ENCODE measurements at regions not wholly inside any gene's neighbourhood (a gene's known extent, or its start where the extent isn't known, plus 50 kb on each side); places are given as distances from the start of the nearest gene placed in this dataset.

DNA sequence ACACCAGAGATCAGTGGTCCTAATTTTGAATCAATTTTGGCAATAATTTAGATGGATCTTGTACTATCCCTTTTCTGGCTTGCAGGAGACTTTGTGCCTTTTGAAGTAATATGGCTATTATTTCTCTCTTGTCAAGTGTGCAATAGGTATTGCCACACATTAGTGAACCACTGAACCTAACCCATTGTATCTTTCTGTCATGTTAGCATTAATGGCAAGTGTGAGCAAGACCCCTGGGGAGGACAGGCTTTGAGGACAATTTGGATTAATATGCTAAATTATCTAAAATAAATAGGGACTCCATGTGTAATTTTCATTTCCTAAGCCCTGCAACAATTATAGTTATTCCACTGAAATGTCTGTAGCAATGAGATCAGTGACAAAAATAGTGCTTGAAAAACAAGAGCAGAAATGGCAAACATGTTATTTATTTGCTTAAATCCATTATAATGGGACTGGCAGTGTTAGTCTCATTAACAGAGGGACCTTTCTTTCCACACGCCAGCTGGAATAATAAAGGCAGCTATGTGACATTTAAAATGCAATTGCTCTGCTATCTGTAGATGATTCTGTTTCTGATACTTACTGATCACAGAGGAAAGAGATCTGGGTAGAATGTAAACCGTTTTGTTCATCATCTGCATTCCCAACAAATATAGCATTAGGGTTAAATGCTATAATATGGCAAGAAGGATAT lies 753.3 kb upstream of the ZNF608 start:
- Histone ChIP-seq H3K9me3 (ENCODE audit: control insufficient read depth in 4 of 4, low read length in 3 of 4) (no peaks in the 10 kb centered on the region), H3K36me3 (ENCODE audit: control insufficient read depth in 4 of 4, insufficient read depth in 3 of 4, low read depth in 1 of 4, low read length in 3 of 4) (no peaks in the 10 kb centered on the region), H3K4me3 (ENCODE audit: low read depth in 1 of 3, low read length in 3 of 3) (no peak overlapping the region), H3K27me3 (ENCODE audit: control insufficient read depth in 4 of 4, insufficient read depth in 4 of 4, low read length in 3 of 4) (no peaks in the 10 kb centered on the region), H3K4me1 (ENCODE audit: control insufficient read depth in 4 of 4, insufficient read depth in 4 of 4, low read length in 3 of 4) (no peaks in the 10 kb centered on the region), H3K9ac (ENCODE audit: low read depth in 1 of 2, low read length in 2 of 2) (no peak overlapping the region), H3K27ac (ENCODE audit: low read depth in 1 of 2, low read length in 2 of 2) (no peak overlapping the region)
- TF ChIP-seq, protein P1, sequence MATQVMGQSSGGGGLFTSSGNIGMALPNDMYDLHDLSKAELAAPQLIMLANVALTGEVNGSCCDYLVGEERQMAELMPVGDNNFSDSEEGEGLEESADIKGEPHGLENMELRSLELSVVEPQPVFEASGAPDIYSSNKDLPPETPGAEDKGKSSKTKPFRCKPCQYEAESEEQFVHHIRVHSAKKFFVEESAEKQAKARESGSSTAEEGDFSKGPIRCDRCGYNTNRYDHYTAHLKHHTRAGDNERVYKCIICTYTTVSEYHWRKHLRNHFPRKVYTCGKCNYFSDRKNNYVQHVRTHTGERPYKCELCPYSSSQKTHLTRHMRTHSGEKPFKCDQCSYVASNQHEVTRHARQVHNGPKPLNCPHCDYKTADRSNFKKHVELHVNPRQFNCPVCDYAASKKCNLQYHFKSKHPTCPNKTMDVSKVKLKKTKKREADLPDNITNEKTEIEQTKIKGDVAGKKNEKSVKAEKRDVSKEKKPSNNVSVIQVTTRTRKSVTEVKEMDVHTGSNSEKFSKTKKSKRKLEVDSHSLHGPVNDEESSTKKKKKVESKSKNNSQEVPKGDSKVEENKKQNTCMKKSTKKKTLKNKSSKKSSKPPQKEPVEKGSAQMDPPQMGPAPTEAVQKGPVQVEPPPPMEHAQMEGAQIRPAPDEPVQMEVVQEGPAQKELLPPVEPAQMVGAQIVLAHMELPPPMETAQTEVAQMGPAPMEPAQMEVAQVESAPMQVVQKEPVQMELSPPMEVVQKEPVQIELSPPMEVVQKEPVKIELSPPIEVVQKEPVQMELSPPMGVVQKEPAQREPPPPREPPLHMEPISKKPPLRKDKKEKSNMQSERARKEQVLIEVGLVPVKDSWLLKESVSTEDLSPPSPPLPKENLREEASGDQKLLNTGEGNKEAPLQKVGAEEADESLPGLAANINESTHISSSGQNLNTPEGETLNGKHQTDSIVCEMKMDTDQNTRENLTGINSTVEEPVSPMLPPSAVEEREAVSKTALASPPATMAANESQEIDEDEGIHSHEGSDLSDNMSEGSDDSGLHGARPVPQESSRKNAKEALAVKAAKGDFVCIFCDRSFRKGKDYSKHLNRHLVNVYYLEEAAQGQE (IDR thresholded peaks at IDR 0.05): no peak
- TF ChIP-seq, protein P2, sequence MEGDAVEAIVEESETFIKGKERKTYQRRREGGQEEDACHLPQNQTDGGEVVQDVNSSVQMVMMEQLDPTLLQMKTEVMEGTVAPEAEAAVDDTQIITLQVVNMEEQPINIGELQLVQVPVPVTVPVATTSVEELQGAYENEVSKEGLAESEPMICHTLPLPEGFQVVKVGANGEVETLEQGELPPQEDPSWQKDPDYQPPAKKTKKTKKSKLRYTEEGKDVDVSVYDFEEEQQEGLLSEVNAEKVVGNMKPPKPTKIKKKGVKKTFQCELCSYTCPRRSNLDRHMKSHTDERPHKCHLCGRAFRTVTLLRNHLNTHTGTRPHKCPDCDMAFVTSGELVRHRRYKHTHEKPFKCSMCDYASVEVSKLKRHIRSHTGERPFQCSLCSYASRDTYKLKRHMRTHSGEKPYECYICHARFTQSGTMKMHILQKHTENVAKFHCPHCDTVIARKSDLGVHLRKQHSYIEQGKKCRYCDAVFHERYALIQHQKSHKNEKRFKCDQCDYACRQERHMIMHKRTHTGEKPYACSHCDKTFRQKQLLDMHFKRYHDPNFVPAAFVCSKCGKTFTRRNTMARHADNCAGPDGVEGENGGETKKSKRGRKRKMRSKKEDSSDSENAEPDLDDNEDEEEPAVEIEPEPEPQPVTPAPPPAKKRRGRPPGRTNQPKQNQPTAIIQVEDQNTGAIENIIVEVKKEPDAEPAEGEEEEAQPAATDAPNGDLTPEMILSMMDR (IDR thresholded peaks at IDR 0.05; ENCODE audit: low read depth, low read length, missing input control): no peak
- TF ChIP-seq, protein P3, sequence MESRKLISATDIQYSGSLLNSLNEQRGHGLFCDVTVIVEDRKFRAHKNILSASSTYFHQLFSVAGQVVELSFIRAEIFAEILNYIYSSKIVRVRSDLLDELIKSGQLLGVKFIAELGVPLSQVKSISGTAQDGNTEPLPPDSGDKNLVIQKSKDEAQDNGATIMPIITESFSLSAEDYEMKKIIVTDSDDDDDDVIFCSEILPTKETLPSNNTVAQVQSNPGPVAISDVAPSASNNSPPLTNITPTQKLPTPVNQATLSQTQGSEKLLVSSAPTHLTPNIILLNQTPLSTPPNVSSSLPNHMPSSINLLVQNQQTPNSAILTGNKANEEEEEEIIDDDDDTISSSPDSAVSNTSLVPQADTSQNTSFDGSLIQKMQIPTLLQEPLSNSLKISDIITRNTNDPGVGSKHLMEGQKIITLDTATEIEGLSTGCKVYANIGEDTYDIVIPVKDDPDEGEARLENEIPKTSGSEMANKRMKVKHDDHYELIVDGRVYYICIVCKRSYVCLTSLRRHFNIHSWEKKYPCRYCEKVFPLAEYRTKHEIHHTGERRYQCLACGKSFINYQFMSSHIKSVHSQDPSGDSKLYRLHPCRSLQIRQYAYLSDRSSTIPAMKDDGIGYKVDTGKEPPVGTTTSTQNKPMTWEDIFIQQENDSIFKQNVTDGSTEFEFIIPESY (IDR thresholded peaks at IDR 0.05): no peak
- TF ChIP-seq GABPA (IDR thresholded peaks at IDR 0.05 in 1 of 2, conservative IDR thresholded peaks at IDR 0.05 in 1 of 2) (no peak), HNF4A (conservative IDR thresholded peaks at IDR 0.05) (no peak), HNF4G (IDR thresholded peaks at IDR 0.05) (no peak), RXRA (IDR thresholded peaks at IDR 0.05) (no peak), NR2F2 (IDR thresholded peaks at IDR 0.05) (no peak), RAD21 (IDR thresholded peaks at IDR 0.05) (no peak), YY1 (IDR thresholded peaks at IDR 0.05) (no peak), FOXA1 (IDR thresholded peaks at IDR 0.05) (no peak), TAF1 (conservative IDR thresholded peaks at IDR 0.05) (no peak), JUND (IDR thresholded peaks at IDR 0.05) (no peak), SP1 (IDR thresholded peaks at IDR 0.05) (no peak)
- TF ChIP-seq, protein P4, sequence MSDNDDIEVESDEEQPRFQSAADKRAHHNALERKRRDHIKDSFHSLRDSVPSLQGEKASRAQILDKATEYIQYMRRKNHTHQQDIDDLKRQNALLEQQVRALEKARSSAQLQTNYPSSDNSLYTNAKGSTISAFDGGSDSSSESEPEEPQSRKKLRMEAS (IDR thresholded peaks at IDR 0.05): no peak
- TF ChIP-seq, protein P5, sequence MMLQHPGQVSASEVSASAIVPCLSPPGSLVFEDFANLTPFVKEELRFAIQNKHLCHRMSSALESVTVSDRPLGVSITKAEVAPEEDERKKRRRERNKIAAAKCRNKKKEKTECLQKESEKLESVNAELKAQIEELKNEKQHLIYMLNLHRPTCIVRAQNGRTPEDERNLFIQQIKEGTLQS (IDR thresholded peaks at IDR 0.05): no peak
- 68% methylated on average over 2 of the region's 2 CpGs for WGBS
- DNase-seq (ENCODE audit: low spot score): no peak

All from liver (tissue), 8 donors.